ENCODE measurements at regions not wholly inside any gene's neighbourhood (a gene's known extent, or its start where the extent isn't known, plus 50 kb on each side); places are given as distances from the start of the nearest gene placed in this dataset.
A peak's percentile ranks its signal among the peaks of the same experiment; 100 is the strongest.
"Not testable (repeated sequence)": the region's sequence is repeated elsewhere in the genome, so short reads cannot be mapped to it uniquely, and the experiment has no call there.

- no peak for TF ChIP-seq ZNF70 (CRISPR knock-in tag; IDR thresholded peaks at IDR 0.05)
- no peak for TF ChIP-seq SNAI2 (CRISPR knock-in tag; IDR thresholded peaks at IDR 0.05)
- TF ChIP-seq BACH2 (CRISPR knock-in tag; IDR thresholded peaks at IDR 0.05; ENCODE audit: borderline replicate concordance), result no peak
- TF ChIP-seq ZNF565 (CRISPR knock-in tag; conservative IDR thresholded peaks at IDR 0.05; ENCODE audit: low read depth), result no peak
- TF ChIP-seq, protein P1, sequence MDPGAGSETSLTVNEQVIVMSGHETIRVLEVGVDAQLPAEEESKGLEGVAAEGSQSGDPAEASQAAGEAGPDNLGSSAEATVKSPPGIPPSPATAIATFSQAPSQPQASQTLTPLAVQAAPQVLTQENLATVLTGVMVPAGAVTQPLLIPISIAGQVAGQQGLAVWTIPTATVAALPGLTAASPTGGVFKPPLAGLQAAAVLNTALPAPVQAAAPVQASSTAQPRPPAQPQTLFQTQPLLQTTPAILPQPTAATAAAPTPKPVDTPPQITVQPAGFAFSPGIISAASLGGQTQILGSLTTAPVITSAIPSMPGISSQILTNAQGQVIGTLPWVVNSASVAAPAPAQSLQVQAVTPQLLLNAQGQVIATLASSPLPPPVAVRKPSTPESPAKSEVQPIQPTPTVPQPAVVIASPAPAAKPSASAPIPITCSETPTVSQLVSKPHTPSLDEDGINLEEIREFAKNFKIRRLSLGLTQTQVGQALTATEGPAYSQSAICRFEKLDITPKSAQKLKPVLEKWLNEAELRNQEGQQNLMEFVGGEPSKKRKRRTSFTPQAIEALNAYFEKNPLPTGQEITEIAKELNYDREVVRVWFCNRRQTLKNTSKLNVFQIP (CRISPR knock-in tag; IDR thresholded peaks at IDR 0.05; ENCODE audit: borderline replicate concordance, low read depth), result no peak
- TF ChIP-seq, protein P2, sequence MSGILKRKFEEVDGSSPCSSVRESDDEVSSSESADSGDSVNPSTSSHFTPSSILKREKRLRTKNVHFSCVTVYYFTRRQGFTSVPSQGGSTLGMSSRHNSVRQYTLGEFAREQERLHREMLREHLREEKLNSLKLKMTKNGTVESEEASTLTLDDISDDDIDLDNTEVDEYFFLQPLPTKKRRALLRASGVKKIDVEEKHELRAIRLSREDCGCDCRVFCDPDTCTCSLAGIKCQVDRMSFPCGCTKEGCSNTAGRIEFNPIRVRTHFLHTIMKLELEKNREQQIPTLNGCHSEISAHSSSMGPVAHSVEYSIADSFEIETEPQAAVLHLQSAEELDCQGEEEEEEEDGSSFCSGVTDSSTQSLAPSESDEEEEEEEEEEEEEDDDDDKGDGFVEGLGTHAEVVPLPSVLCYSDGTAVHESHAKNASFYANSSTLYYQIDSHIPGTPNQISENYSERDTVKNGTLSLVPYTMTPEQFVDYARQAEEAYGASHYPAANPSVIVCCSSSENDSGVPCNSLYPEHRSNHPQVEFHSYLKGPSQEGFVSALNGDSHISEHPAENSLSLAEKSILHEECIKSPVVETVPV (CRISPR knock-in tag; IDR thresholded peaks at IDR 0.05), result no peak
- no peak for TF ChIP-seq ZFP30 (CRISPR knock-in tag; IDR thresholded peaks at IDR 0.05)
- no peak for ATAC-seq
Observed at GRCh38 chr14:106179761-106180160, 653.4 kb downstream of the TMEM121 start.

DNA sequence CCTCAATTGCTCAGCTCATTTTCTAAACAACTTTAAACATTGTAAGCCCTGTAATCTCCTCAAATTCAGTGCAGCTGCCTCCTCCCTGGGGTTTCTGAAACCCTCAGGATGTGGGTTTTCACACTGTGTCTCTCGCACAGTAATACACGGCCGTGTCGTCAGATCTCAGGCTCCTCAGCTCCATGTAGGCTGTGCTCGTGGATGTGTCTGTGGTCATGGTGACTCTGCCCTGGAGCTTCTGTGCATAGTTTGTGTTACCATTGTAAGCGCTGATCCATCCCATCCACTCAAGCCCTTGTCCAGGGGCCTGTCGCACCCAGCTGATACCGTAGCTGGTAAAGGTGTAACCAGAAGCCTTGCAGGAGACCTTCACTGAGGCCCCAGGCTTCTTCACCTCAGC lies 658.4 kb downstream of the TMEM121 start:
- not testable (repeated sequence) for ATAC-seq

DNA sequence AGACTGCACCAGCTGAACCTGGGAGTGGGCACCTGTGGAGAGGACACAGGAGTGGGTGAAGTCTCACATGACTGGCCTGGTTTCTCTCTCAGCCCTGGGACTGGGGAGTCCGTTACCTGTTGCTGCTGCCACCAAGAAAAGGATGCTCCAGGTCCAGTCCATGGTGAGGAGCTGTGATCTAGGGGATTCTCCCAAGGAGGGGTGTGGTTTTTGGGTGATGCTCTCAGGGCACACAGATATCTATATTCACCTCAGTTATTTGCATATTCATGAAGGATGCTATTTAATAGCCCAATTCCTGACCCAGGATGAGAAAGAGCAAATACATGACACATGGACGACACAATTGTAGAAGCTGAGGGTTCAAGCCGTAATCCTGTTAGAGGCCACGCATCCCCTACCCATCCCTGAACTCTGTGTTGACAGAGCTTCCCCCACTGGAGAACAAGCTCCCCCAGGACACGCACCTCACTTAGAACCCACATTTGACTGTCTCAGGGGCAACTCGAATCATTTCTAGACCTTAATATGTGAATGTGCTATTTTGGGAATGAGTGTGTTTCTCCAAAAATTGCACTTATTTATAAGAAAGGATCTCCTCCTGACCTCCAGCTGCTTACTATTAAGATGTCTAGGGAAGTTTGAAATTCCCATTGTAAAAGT lies 658.9 kb downstream of the TMEM121 start:
- ATAC-seq, result not testable (repeated sequence)

DNA sequence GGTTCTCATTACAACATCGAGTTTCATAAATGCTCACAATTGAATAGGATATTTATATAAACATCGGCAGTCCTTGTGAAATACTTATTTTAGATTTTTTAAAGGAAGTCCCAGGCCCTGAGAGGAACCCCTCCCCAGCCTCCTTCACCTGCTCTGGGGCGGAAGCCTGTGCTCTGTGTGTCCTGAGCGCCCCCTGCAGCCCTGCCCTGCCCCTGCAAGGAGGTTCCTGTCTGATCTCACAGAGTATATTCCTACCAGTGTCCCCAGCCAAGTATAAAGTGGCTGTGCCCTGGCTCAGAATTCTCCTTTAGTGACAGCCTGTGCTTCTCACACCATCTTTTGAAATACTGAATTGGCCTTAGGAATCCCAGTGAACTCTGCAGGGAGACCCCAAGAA lies 659.5 kb downstream of the TMEM121 start:
- TF ChIP-seq RARB (CRISPR knock-in tag; IDR thresholded peaks at IDR 0.05) (no peak), GLIS3 (CRISPR knock-in tag; IDR thresholded peaks at IDR 0.05) (no peak), BACH2 (CRISPR knock-in tag; IDR thresholded peaks at IDR 0.05; ENCODE audit: borderline replicate concordance) (no peak), ARNTL (CRISPR knock-in tag; IDR thresholded peaks at IDR 0.05; ENCODE audit: borderline replicate concordance, low read depth) (no peak), OSR1 (CRISPR knock-in tag; IDR thresholded peaks at IDR 0.05) (no peak), ZNF70 (CRISPR knock-in tag; IDR thresholded peaks at IDR 0.05) (no peak), ZFP3 (CRISPR knock-in tag; IDR thresholded peaks at IDR 0.05) (no peak), CSDC2 (CRISPR knock-in tag; IDR thresholded peaks at IDR 0.05) (no peak), TCF4 (CRISPR knock-in tag; IDR thresholded peaks at IDR 0.05; ENCODE audit: borderline replicate concordance) (no peak), ZNF565 (CRISPR knock-in tag; conservative IDR thresholded peaks at IDR 0.05; ENCODE audit: low read depth) (no peak)
- TF ChIP-seq, protein P3, sequence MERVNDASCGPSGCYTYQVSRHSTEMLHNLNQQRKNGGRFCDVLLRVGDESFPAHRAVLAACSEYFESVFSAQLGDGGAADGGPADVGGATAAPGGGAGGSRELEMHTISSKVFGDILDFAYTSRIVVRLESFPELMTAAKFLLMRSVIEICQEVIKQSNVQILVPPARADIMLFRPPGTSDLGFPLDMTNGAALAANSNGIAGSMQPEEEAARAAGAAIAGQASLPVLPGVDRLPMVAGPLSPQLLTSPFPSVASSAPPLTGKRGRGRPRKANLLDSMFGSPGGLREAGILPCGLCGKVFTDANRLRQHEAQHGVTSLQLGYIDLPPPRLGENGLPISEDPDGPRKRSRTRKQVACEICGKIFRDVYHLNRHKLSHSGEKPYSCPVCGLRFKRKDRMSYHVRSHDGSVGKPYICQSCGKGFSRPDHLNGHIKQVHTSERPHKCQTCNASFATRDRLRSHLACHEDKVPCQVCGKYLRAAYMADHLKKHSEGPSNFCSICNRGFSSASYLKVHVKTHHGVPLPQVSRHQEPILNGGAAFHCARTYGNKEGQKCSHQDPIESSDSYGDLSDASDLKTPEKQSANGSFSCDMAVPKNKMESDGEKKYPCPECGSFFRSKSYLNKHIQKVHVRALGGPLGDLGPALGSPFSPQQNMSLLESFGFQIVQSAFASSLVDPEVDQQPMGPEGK (CRISPR knock-in tag; IDR thresholded peaks at IDR 0.05; ENCODE audit: borderline replicate concordance), result no peak
- TF ChIP-seq, protein P1 (CRISPR knock-in tag; IDR thresholded peaks at IDR 0.05; ENCODE audit: borderline replicate concordance, low read depth), result no peak
- TF ChIP-seq, protein P2 (CRISPR knock-in tag; IDR thresholded peaks at IDR 0.05), result no peak
- ATAC-seq, result peak; percentile 60

GRCh38 chr14:106187216-106187615 lies 660.8 kb downstream of the TMEM121 start:
- TF ChIP-seq SNAI2 (CRISPR knock-in tag; IDR thresholded peaks at IDR 0.05), result no peak
- no peak for TF ChIP-seq ZNF70 (CRISPR knock-in tag; IDR thresholded peaks at IDR 0.05)
- TF ChIP-seq, protein P1 (CRISPR knock-in tag; IDR thresholded peaks at IDR 0.05; ENCODE audit: borderline replicate concordance, low read depth), result no peak
- no peak for TF ChIP-seq ZNF565 (CRISPR knock-in tag; conservative IDR thresholded peaks at IDR 0.05; ENCODE audit: low read depth)
- no peak for TF ChIP-seq ZFP3 (CRISPR knock-in tag; IDR thresholded peaks at IDR 0.05)
- ATAC-seq, result no peak

- not testable (repeated sequence) for ATAC-seq
Observed at GRCh38 chr14:106192701-106193100, 666.3 kb downstream of the TMEM121 start.

DNA sequence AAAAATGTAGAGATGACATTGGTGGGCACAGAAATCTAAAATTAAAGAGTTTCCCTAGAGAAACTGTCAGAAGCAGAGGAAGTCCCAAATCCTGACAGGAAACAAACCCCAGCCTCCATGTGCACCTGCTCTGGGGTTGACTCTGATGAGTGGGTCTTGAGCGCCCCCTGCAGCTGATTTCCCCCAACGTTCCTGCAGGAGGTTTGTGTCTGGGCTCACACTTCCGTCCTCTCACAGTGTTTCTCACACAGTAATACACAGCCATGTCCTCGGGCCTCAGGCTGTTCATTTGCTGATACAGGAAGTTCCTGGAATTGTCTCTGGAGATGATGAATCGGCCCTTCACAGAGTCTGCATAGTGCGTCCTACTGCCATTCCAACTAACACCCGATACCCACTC lies 670.1 kb downstream of the TMEM121 start:
- not testable (repeated sequence) for ATAC-seq

GRCh38 chr14:106197264-106197663 lies 670.9 kb downstream of the TMEM121 start:
- not testable (repeated sequence) for ATAC-seq
